ENCODE measurements at regions not wholly inside any gene's neighbourhood (a gene's known extent, or its start where the extent isn't known, plus 50 kb on each side); places are given as distances from the start of the nearest gene placed in this dataset.
"Not testable (repeated sequence)": the region's sequence is repeated elsewhere in the genome, so short reads cannot be mapped to it uniquely, and the experiment has no call there.

DNA sequence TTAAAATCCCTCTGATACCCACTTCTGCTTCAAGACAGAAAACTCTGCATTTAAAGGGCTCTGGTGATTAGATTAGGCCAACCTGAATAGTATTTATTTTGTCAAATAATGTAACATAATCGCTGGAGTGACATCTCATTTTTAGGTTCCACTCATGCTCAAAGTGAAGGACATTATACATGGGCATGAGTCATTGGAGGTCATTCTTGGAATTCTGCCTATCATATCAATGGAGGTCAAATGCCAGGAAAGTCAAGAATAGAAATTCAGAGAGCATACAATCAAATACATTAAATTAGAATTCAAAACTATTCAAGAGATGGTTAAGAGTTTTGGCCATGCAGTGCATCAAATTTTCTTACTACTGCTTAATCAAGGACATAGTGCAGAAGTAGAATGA, 50.8 kb upstream of the PRSS1 start:
- no peak for DNase-seq

DNA sequence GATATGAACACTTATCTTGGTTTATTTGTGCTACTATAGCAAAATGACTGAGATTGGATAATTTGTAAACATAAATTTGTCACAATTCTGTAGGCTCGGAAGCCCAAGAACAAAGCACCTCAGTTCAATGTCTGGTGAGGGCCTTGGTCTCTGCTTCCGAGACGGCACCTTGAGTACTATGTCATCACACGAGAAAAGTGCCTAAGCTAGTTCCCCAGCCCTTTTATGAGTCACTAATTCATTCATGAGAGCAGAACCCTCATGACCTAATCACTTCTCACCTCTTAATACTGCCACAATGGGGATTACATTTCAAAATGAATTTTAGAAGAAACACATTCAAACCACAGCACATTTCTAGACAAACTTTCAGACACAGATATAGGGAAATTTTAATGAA, 52.0 kb upstream of the PRSS1 start:
- no peak for DNase-seq

DNA sequence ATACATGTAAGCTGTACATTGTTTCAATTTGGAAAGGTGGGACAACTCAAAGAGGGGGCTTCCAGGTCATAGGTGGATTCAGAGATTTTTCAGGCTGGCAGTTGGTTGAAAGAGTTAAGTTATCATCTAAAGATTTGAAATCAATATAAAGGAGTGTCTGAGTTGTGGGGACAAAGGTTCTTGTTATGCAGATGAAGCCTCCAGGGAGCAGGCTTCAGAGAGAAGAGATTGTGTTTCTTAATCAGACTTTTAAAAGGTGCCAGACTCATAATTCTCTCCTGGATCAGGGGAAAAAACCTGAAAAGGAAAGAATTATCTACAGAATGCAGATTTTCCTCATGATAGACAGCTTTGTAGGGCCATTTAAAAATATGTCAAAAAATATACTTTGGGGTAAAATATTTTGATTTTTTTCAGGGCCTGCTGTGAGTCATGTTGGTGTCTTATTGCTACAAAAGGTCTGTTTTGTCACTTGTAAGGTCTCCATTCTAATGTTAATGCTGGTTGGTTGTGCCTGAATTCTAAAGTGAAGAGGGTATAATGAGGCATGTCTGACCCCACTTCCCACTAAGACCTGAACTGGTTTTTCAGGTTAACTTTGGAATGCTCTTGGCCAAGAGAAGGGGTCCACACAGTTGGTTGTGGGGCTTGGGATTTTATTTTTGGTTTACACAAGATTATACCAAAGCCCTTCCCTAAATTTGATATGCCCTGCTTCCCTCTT, 52.7 kb upstream of the PRSS1 start:
- DNase-seq: no peak

DNA sequence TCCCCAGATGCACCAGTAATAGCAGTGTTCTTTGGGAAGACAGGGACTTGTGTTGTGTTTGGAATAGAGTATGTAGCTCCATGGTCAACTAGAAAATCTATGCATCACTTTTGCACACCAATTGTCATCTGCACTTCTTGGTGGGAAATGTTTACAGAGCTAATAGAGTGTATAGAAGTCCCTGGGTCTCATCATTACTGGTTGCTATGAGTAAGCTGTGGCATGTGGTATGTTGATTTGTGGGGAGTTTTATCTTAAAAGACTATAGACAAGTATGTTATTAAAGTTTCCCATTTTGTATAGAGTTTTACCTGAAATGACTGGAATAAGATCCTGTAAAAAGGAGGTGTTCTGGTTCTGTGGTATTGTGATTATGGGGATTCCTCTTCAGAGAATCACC, 55.4 kb upstream of the PRSS1 start:
- DNase-seq: no peak

DNA sequence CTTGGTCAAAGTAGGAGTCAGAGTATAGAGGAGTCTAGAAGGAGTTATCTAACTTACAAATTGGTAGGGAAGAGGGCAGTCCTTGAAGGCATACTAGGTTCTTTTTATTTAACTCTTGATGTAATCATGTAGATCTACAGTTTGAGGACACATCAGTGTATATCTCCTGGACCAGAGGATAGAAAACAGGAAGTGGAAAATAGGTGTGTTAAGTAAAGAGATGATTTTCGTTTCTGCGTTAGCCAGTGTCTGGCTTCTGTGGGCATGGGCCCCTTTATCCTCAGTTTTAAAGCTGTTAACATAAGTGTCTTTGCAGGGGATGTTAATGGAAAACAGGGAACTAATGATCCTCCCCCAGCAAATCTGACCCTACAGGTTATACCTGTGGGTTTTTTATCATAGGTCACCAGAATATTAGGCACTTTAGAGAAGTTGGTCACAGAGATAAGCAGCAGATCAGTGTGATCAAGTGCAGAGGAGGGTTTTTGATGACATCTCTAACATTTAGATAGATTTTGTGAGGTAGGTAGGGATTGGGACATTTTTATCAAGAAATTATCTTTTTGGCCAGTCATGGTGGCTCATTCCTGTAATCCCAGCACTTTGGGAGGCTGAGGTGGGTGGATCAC, 58.6 kb upstream of the PRSS1 start:
- DNase-seq: no peak

GRCh38 chr7:142689439-142690120, 59.7 kb upstream of the PRSS1 start:
- DNase-seq: no peak

- DNase-seq: no peak
Observed at GRCh38 chr7:142685877-142686508, 63.3 kb upstream of the PRSS1 start.

DNA sequence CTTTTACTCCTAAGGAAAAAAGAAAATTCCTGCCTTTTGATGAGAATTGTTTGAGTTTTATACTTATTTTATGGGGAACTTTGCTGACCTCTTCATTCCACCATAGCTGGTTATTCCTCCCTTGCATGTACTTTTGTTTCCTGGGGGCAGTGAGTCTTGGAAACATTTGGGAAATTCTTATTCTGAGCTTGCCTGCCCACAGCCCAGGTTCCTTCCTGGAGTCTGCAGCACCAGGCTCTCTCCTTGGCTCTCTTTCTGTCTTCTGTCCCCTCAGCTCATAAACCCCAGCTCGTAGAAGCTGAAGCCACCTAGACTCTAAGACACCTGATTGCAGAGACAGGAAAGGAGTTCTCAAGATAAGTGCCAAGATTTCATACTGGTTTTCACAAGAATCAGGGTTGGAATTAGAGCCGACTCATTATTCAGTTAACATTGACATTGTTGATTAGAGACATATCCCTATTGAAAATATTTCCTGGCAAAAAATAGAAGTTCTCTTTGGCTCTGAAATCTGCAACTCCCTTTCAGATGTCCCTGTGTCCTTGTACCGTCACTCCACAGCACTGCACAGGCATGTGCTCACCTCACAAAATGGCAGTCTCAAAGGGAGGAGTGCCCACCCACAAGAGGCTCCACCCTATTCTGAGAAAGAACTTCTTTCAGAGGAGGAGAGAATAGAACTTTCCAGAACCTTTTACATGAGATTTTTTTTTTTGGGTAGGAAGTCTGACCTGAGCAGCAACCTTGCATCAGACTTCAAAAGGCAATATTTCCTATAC, 67.8 kb upstream of the PRSS1 start:
- DNase-seq: no peak

GRCh38 chr7:142671506-142671905, 77.8 kb upstream of the PRSS1 start:
- no peak for DNase-seq

DNA sequence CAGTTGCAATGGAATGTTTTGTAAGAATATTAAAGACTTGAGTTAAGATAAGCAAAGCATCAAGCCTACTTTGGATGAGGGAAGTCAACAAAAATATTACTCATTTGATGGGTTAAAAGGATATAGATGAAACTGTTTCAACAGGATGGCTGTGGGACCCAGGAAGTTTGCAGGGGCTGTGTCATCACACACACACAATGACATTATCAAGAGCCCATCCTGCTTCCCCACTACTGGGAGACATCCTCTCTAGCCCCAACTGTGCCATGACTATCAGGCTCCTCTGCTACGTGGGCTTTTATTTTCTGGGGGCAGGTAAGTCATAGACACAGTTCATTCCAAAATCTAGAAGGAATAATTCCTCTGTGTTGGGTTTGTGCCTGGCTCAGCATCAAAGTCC, 78.8 kb upstream of the PRSS1 start:
- no peak for DNase-seq

DNA sequence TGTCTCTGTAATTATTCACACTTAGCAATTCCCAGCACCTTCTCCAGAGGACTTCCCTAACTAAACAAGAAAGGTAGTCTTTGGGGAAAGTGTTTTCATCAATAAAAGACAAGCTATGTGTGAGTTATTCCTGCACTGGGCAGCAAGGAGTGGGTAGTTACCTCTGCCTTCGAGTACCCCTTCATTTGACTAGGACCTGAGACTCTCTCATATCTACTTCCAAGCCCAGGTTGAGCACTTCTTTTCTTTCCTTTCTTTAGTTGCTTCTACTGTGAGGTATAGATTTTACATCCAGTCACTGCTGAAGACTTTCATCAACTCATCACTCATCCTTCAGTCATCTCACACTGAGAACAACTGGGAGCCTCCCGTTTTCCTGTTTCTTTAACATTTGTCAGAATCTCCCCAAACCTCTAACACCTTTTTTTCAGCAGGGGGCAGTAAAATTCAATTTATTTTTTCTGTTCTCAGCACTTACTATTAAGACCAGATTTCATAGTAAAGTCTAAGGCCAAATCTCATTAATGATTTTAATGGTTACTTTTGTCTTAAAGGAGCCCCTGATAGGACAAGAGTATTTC, 80.1 kb upstream of the PRSS1 start:
- no peak for DNase-seq

- DNase-seq: peak in 3 of 51 donors; percentile 1 to 39 (median 12)
Observed at GRCh38 chr7:142668495-142668894, 80.8 kb upstream of the PRSS1 start.

DNA sequence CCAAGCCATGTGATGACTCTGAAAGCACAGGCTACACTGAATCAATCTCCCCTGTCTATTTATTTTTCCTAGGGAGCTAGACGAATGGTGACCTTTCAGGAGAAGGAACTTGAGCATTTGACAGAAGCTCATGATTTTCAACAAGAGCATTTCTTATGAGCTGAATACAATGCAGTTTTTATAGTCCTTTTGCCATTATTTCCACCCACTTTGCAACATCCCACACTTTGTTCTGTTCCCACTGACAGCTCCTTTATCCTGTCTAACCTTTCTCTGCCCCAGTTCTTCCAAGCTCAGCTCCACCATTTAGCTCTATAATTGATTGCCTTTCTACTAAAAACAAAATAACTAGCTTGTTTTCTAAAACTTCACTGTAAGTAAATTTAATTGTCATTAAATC, 91.9 kb upstream of the PRSS1 start:
- DNase-seq: peak in 1 of 51 donors; percentile 49

DNA sequence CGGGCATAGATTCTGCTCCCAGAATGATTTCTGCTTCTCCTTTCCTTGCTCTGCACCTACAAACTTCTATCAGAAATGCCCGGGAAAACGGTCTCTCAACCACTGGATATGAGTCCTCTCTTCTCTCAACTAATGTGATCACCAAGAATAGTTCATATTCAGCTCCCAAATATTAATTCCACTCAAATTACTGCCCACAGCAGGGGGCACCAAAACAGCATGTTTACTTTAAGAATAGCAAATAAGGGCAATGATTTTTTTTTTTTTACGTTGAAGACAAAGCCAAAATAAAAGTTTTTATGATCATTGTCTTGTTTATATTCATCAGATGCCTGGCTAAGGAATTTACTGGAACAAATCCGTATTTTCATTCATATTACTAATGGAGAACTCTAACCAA, 94.9 kb upstream of the PRSS1 start:
- DNase-seq: no peak

GRCh38 chr7:142647749-142648148, 101.5 kb upstream of the PRSS1 start:
- DNase-seq: no peak

DNA sequence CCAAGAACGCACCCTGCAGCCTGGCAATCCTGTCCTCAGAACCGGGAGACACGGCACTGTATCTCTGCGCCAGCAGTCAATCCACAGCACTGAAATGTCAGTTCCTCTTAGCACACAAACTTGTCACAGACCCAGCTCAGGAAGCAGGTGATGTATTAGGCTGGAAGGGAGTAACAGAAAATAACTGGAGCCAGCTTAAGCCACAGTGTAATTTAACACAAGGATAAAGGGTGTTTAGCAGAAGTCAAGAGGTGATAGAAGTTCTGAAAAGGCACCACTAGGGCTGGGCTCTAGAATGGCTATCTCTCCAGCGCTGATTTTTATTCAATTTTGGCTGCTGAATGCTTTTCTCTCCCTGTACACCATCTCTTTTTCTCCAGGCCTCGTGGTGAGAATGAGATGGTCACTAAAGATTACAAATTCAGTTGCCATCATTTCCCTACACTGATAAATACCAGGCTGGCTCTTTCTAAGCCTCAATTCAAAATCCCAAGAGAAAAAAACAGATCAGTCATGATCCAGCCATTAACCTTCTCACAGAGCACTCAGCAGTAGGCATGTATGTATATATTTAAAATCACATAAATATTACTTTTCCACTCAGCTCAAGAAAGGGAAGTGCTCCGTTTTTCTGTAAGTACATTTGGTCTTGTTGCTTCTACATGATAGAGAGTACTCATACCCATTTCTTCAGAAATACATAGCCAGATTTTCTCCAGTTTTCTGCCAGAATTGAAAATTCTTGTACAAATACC, 102.7 kb upstream of the PRSS1 start:
- DNase-seq: no peak

- peak in 1 of 51 donors; percentile 3 for DNase-seq
Observed at GRCh38 chr7:142645777-142646176, 103.5 kb upstream of the PRSS1 start.

DNA sequence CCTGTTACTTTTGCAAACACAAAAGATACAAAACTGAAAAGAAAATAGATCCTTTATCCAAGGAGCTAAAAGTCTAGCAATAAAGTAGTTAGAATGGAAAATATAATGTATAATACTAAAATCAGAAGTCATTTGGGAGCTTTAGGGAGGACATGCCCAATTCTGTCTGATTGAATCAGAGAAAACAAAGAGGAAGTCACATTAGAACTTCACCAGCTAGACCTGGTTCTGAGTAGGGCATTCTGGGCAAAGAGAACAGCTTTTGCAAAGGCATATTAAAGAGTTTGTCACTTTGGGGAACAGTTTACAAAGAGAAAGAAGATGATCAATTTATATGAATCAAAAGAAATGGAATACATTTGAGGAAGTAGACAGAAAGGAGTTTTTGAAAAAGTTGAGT, 107.0 kb upstream of the PRSS1 start:
- DNase-seq: no peak

DNA sequence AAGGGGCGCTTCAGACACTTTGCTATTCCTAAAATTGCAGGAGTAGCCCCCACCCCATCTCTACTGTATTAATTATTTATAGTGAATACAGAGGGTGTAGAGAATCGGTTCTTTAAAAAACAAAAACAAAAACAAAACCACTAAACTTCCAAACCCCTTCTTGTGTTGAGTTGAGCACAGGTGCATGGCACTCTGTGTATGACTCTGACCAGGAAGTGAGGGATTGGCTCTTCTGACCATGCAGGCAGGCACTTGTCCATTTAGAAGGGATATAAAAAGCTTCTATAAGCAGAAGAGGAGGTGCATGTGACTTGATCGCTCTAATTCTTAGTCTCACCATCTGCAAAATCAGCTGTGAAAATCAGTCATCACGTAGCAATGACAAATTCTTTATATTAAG, 108.0 kb upstream of the PRSS1 start:
- not testable (repeated sequence) for DNase-seq

GRCh38 chr7:142638581-142638980, 110.7 kb upstream of the PRSS1 start:
- no peak for DNase-seq

All from hypothalamus (tissue), 51 donors.